Ovary (tissue), 3 donors: ENCODE measurements at regions not wholly inside any gene's neighbourhood (a gene's known extent, or its start where the extent isn't known, plus 50 kb on each side); places are given as distances from the start of the nearest gene placed in this dataset.

Experiments used
- POLR2A ChIP-seq: fragments of 450-650 bp; IDR thresholded peaks from one replicate; pipeline ENCODE4 v1.6.1; 2017; ENCODE audit warnings: antibody characterized with exemption, mild to moderate bottlenecking, moderate library complexity
- TF ChIP-seq, protein P1 (sequence below), 3 donors: fragments of 450-650 bp in 2 of 3; fragments of 200-600 bp in 1 of 3; IDR thresholded peaks; one replicate each; pipeline versions ENCODE4 v1.5.1 to v1.8.0; 2016 to 2022; ENCODE audit warnings: antibody characterized with exemption in 3 of 3, mild to moderate bottlenecking in 1 of 3
- donor health status: DM: no; HTN: no; CAD: no.

DNA sequence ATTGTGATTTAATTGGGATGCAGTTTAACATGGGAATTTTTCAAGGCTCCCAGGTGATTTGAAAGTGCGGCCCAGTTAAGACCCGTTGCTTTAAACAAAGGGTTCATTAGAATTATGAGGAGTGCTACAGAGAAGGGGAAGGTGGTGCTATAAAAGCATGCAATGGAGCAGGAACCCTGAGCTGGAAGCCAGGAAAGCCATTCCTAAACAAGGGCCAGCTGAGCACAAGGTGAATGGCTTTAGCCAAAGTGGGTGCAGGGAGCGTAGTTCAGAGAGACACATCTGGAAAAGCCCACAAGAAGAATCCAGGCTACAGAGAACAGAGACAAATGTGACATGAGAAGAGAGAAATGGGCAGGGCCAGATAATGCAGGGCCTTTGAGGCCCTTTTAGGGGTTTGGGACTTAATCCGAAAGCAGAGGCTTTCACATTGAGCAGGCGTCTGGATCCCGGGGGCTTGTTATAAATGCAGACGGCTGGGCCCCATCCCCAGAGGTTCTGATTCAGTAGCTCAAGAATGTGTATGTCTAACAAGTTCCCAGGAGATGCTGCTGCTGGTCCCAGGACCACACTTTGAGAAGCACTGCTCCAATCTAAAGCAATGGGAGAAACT, 138.1 kb upstream of the WWC1 start:
- TF ChIP-seq, protein P1, sequence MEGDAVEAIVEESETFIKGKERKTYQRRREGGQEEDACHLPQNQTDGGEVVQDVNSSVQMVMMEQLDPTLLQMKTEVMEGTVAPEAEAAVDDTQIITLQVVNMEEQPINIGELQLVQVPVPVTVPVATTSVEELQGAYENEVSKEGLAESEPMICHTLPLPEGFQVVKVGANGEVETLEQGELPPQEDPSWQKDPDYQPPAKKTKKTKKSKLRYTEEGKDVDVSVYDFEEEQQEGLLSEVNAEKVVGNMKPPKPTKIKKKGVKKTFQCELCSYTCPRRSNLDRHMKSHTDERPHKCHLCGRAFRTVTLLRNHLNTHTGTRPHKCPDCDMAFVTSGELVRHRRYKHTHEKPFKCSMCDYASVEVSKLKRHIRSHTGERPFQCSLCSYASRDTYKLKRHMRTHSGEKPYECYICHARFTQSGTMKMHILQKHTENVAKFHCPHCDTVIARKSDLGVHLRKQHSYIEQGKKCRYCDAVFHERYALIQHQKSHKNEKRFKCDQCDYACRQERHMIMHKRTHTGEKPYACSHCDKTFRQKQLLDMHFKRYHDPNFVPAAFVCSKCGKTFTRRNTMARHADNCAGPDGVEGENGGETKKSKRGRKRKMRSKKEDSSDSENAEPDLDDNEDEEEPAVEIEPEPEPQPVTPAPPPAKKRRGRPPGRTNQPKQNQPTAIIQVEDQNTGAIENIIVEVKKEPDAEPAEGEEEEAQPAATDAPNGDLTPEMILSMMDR (IDR thresholded peaks at IDR 0.05), result no peak
- no peak for TF ChIP-seq POLR2A
